NCI-H1092 (cell line): ENCODE measurements at regions not wholly inside any gene's neighbourhood (a gene's known extent, or its start where the extent isn't known, plus 50 kb on each side); places are given as distances from the start of the nearest gene placed in this dataset.

Source experiments
- DNase-seq: peaks from one replicate; lab custom pipeline; 2025; lab: John Stamatoyannopoulos, UW

DNA sequence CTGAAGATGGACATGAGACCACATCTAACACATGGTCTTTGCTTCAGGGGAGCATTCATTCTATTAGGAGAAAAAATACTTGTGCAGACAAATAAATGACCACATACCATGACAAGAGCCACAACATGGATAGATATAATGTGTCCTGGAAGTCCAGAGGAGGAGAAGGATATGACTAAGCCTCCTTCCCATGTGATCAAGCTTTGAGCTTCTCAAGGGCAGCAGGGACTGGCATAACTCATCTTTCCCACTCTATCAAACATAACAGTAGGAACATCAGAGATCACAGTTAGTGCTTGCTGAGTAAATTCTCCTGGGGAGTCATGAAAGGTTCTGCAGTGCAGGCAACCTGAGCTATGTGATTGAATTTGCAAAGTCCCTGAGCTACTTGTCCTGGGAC lies 86.0 kb upstream of the LPP start:
- no peak for DNase-seq

- DNase-seq, result no peak
Observed at GRCh38 chr3:188068342-188068741, 85.6 kb upstream of the LPP start.

DNA sequence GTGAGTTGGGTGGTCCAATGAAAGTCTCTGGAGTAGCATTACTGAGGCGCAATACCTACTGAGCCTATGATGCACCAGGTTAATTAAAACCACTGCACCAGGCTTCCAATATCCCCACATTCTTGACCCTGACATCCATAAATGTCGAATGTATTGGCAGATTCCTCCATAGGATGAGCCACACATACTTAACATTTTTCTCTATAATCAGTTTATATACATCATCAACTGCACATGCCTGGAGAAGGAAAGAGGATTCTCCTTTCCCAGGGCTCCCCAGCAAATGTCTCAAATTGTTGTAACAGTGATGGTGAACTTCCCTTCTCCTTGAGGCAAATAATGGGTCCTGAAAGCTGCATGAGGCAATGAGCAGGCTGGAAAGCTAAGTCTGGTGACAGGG lies 82.3 kb upstream of the LPP start:
- DNase-seq, result no peak

GRCh38 chr3:188076176-188076575 lies 77.8 kb upstream of the LPP start:
- DNase-seq, result no peak

DNA sequence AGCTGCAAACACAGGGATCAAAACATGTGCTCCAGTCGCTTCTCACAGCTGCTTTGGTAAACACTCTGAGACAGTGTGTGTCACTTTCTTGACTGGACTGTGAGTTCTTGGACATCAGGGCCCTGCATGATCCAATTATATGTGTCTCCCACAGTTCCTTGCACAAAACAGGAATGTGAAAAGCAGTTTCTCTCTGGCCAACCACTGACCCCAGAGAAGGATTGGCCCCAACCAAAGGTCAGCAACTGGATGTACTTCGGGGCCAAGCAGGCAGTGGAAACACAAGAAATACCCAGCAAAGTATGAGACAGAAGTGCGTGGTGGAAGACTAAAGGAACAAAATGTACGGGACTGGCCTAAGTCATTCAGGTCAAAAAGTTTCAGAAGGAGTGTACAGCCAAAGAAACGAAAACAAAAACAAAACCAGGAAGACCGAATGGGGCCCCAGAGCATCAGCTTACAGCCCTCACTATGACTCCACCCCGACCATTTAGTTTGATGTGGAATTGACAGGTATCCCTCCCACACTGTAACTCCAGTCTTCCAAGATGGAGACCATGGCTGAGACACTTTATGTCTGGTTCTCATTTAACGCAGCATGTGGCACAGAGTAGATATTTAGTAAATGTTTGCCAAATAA lies 76.7 kb upstream of the LPP start:
- DNase-seq, result no peak

GRCh38 chr3:188080091-188080490 lies 73.9 kb upstream of the LPP start:
- DNase-seq, result no peak

DNA sequence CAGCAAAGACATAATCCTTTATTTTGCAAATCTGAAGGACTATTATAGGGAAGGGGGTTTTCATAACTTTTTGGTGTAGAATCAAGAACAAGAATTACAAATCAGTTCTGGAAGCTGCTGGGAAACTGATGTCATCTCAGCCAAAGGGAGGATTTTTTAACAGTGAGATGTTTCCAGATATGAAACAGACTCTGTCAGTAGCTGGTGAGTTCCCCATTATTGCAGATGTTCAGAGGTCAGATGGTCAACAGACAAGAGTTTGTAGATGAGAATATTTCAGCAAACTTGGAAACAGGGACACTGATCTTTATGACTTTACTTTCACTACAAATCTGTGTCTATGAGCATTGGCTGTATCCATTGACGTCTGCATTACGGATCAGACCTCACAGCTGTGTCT lies 71.9 kb upstream of the LPP start:
- DNase-seq, result no peak

DNA sequence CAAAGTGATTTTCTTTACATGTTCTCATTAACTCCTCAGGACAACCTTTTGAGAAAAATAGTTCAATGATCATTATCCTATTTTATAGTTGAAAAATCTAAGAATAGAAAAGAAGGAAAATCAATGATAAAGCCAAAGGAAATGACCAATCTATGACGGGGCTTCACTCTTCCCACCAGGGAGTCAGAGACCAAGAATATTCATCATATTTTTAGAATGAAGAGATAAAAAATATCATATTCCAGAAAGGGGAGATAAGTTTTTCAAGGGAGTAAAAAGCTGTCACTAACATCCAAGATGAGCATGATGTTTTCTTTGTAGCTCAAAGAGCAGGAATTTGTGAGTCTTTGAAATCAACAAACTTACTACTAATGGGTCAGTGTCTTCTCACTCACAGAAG lies 71.5 kb upstream of the LPP start:
- DNase-seq, result no peak

DNA sequence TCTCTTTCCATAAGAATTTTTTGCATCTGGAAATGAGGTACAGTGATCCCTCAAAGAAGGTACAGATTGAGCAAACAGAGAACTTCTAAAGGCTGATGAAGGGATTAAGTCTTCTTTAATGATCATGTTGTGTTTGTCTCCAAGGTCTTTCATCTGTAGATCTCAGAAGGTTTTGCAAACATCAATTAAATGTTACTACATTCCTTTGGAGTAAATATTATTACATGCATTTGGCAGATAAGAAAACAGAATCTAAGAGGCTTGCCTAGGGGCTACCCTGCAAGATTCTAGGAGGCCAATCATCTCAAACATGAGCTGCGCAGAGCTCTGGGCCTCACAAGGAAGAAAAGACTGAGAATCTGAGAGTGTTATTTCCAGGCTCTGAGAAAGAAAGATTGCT lies 70.9 kb upstream of the LPP start:
- DNase-seq, result no peak

DNA sequence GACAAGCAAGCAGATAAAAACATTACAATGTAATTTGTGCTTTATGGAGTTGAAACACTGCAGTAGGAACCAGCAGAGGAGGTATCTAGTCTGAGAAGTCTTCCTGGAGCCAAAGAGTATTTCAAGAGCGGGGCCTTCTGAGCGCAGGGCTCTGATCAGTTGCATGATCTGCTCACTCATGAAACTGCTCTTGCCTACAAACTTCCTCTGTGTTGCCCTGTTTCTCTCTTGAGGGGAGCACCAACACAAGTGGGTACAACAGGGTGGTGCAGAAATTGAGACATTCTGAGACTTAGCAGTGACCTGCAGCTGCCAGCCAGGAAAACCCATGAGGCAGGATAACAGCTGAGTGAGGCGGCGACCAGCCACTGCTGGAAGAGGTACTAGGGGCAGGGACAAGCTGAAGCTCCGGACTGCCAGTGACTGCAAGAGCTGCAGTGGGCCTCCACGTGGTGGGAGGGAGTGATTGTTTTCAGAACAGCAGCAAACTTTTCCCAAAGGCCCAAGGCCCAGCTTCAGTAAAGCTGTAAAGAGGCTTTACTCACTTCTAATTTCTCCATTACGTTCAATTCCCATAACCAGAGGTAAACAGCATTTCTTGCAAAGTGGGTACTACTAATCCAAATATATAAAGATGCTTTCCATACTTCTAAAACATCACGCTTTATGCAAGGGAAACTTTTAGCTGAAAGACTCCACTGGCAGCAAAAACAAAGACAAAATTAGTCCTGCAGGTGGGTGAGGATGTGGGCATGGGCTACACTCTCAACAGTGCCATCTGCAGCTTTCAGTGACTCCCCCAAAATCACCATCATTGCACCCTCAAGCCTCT lies 69.0 kb upstream of the LPP start:
- no peak for DNase-seq

DNA sequence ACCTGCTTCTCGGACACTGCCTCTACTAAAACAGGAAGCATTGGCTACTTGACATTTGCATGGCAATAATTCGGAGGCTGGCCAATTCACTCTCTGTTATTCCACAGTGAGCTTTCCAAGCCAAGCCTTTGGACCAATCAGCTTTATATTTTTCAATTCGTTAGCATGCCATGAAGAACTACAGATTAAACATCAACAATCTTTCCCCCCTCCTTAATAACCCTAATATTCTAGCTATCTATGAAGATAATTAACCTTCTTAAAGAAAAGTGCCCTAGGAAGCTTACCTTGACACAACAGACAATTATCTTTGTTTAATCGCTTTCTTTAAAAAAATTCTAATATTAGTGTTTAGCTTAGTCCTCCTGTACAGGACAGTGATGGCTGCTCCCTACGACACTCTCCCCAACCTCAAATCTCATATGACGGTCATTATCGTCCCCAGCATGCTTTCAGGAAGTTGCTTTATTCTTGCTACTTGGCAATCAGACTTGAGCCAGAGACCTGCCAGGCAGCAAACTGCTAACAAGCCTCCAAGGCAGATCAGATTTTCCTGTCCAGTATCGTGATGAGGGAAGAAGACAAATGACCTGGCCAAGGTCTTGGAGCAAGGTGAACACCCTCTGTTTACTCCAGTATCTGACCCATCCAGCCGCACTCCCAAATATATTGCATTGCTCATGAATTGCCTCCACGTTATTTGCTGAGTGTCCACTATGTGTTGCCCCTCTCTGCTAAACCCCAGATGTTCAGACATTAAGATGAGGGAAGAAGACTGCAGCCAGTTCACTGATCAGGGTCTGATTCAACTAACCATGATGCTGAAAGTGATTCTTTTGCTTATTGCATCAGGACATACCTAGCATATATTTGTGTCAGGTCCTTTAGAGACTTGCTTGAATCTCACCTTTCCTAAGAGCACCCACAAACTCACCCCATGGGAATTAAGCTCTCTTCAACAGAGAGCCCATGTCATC lies 68.1 kb upstream of the LPP start:
- no peak for DNase-seq

DNA sequence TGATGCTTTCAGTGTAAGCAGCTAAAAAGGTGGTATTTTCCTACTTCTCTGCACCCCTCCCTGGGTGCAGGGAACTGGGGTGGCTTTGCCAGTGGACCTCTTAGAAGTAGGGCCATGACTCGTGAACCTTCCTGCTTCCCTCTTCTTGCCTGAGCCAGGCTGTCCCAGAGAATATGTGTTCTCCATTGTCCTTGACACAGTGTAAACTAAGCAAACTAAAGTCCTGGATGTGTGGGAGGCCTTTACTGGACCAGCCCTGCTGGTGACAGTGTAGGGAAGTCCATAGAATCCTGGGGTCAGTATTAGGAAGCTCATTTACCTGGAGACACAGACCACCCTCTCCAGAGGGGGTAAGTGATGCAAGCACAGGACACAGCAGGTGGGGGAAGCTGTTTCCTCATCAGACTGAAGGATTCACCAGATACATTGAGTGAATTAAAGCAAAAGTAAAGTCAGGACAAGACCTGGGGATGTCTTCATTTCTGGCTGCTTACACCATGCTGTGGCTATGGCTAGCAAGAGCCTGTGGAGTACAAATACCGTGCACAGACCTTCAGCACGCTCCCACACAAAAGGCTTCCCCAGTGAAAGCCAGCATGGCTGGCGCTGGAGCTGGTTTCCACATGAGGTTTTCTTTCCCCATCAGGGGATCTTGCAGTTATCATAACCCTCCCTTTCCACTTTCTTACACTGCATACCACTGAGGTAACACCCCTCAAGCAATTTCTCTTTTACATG lies 64.8 kb upstream of the LPP start:
- DNase-seq, result no peak

- peak; percentile 52 for DNase-seq
Observed at GRCh38 chr3:188090620-188091309, 63.2 kb upstream of the LPP start.

DNA sequence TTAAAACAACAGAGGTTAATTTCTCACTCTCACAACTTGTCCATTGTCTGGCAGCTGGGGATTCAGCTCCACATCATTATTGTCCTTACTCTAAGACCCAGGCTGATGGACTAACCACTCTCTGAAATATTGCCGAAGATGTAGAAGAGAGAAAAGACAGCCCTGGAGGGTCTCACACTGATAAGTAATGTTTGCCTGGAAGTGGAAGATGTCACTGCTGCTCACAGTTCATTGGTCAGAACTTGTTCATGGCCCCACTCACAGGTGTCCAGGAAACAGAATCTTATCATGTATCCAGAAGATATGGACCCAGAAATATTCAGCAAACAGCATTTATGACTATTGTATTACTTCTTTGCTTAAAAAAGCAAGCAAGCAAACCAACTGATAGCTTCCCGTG lies 62.2 kb upstream of the LPP start:
- no peak for DNase-seq

- DNase-seq, result no peak
Observed at GRCh38 chr3:188092648-188093047, 61.3 kb upstream of the LPP start.

DNA sequence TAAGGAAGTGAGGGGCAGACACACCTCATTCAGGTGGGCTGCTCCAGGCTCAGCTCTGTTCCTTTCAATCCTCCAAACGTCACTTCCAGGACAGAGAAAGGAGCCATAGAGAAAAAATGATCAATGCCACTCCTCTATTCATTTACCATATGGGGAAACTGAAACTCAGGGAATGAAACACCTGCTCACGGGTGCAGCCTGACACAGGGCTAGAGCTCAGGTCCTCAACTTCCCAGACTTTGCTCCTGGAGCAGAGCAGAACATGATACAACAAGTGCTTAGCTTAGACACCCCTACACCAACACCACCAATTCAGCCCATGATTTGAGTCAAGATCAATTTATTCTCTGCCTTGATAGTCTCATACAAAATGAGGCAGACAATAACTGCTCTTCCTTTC lies 58.5 kb upstream of the LPP start:
- DNase-seq, result no peak

DNA sequence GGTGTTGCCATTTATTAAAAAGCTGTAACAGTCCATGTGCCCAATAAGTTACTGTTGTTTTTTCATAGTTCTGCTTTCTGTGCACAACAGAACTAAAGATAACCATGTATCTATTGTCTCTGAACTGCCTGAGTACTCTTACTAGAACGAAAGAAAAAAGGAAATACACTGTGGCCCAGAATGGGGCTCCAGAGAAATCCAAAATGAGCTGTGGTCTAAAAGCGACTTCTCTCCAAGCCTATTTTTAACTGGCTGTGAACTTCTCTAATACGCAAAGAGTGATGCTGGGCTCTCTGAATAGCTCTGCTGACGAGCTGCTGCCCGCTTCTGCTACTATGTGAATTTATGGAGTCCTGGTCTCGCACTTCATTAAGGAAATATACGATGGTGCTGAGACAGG lies 56.2 kb upstream of the LPP start:
- no peak for DNase-seq

DNA sequence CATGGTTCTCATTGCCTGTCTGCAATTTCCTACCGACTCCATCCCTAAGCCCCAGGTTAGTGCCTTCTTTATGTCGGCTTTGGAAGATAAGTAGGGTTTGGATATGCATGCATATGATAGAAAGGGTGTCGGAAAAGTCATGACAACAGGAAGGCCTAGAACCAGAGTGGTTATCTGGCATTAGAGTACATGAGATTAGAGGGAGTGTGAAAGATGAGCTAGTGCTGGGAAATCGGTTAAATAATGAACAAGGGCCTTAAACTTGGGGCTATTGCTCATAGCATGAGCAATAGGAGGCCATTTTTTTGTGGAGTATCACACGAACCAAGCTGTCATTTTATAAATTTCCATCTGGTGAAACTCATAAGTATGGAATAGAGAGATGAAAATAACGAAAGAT lies 54.0 kb upstream of the LPP start:
- DNase-seq, result no peak

GRCh38 chr3:188102861-188103547 lies 51.0 kb upstream of the LPP start:
- DNase-seq, result no peak

- no peak for DNase-seq
Observed at GRCh38 chr3:188104050-188104449, 49.9 kb upstream of the LPP start.
